ENCODE measurements at regions not wholly inside any gene's neighbourhood (a gene's known extent, or its start where the extent isn't known, plus 50 kb on each side); places are given as distances from the start of the nearest gene placed in this dataset.

GRCh38 chr12:17015501-17015900, 409.5 kb upstream of the LMO3 start:
- no peak for TF ChIP-seq CTCF (IDR thresholded peaks at IDR 0.05)

GRCh38 chr12:16984484-16984883, 378.5 kb upstream of the LMO3 start:
- TF ChIP-seq CTCF (IDR thresholded peaks at IDR 0.05), result no peak

- TF ChIP-seq CTCF (IDR thresholded peaks at IDR 0.05), result no peak
Measured at GRCh38 chr12:16972923-16973770, 367.2 kb upstream of the LMO3 start.

- TF ChIP-seq CTCF (IDR thresholded peaks at IDR 0.05), result no peak
Measured at GRCh38 chr12:16962889-16963288, 356.9 kb upstream of the LMO3 start.

GRCh38 chr12:16955083-16955657, 349.2 kb upstream of the LMO3 start:
- TF ChIP-seq CTCF (IDR thresholded peaks at IDR 0.05), result no peak

GRCh38 chr12:16949871-16950667, 344.1 kb upstream of the LMO3 start:
- TF ChIP-seq CTCF (IDR thresholded peaks at IDR 0.05), result no peak

- no peak for TF ChIP-seq CTCF (IDR thresholded peaks at IDR 0.05)
Measured at GRCh38 chr12:16949371-16949770, 343.4 kb upstream of the LMO3 start.

Data from LNCAP (cell line).